CD1c-positive myeloid dendritic cell (primary cell): ENCODE measurements at regions not wholly inside any gene's neighbourhood (a gene's known extent, or its start where the extent isn't known, plus 50 kb on each side); places are given as distances from the start of the nearest gene placed in this dataset.

Experiments
- DNase-seq: peaks from one replicate; pipeline ENCODE4 v3.0.0-alpha.2; 2016; ENCODE audit errors: extremely low spot score

- no peak for DNase-seq
These were observed 560.3 kb upstream of the CHORDC1 start for GRCh38 chr11:90783111-90783510.

DNA sequence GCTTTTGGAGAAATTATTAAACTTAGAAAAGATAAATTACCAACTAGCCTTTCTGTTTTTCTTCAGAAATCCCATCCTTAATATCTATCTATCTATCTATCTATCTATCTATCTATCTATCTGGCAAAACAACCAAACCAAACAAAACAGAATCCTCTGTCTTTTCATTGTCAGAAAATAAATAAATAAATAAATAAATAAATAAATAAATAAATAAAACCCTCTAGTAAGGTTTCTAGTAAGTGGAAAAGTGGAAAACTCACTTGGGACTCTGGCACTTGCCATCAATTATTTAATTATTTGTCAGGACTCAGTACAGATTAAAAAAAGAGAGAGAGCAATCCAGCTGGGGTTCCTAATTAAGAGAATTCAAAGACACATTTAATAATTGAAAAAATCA, 556.2 kb upstream of the CHORDC1 start:
- no peak for DNase-seq

DNA sequence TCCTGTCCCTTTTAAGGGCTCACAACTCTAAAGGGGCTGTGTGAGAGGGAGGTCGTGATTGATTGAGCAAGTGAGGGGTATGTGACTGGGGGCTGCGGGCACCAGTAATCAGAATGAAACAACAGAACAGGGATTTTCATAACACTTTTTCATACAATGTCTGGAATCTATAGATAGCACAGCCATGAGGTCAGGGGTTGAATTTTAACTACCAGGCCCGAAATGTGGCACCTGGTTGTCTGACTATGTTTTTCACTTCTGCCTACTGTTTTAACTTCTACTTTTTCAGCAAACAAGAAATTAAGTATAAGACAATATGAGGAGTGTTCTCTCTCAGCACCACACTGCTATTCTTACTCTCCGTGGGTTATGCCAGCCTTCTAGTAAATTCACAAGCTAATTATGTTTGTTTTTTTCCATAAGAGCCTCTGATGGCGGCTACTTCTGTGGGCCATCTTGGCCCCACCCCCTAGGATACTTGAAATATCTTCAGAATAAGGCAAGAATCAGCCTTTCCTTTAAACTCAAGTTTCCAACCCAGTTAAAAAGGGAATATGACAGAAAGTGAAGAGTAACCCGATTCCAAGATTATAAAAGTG, 552.8 kb upstream of the CHORDC1 start:
- DNase-seq, result no peak

DNA sequence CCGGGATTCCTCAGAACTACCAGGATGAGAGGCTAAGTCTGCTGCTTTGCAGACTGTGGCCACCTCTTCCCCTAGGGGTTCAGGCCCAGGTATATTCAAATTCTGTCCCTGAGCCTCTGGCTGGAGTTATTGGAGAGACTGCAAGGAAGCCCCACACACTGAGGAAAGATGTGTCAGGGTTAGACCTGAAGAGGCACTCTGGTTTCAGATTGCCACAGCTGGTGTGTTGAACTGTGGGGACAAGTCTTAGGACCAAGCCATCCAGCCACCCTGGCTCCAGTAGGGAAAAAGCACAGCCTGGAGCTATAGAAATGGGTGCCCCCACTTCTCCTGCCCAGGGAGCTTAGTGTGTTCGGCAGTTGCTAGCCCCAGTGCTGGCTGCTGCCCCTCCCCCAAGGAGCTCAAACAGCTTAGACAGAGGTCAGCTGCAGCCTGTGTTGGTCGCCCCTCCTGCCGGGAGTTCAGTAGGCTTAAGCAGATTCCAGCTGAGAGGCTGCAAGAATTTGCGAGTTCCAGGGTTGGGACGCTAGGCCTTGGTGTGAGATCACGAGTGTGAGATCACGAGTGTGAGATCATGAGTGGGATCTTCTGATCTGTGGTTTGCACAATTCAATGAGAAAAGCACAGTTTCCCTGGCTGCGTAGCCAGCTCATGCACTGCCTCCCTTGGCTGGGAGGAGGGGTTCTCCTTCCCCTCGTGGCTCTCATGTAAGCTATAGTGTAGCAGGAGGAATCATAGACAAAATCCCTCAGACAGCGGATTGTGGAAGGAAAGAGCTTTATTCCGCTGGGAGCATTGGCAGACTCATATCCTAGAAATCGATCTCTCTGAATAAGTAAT, 552.1 kb upstream of the CHORDC1 start:
- DNase-seq, result no peak

DNA sequence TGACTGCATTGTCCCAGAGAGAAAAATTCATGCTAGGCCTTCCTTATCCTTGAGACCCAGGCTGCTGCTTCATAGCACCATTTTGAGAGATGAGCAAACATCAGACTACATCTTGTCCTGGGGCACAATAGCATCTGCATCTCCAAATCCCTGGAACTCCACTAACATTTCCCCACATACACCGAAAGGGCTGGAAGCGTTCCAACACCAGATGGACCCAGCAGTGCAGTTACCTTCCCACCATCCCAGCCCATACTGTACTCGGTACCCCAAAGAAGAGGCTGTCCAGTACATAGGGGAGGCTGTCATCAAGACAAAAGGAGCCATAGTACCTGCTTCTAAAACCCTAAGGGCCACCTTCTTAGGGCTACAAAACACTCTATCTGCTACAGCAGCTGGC, 547.2 kb upstream of the CHORDC1 start:
- no peak for DNase-seq

- no peak for DNase-seq
These were observed 543.3 kb upstream of the CHORDC1 start for GRCh38 chr11:90766121-90766520.

DNA sequence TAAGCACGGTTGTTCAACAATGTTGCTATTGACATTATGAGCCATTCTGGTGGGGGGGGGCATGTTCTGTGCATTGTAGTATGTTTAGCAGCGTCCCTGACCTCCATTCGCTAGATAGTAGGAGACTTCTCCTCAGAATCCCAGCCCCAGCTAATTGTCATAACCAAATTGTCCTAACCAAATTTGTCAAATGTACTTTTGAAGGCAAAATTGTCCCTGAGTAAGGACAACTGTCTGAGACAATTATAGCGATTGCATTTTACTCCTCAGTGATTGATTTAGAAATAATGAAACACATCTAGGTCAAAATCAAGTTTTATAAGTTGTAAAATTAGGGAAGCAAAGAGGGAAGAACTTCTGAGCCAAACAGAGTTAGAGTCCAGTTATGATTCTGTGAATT, 541.8 kb upstream of the CHORDC1 start:
- no peak for DNase-seq

DNA sequence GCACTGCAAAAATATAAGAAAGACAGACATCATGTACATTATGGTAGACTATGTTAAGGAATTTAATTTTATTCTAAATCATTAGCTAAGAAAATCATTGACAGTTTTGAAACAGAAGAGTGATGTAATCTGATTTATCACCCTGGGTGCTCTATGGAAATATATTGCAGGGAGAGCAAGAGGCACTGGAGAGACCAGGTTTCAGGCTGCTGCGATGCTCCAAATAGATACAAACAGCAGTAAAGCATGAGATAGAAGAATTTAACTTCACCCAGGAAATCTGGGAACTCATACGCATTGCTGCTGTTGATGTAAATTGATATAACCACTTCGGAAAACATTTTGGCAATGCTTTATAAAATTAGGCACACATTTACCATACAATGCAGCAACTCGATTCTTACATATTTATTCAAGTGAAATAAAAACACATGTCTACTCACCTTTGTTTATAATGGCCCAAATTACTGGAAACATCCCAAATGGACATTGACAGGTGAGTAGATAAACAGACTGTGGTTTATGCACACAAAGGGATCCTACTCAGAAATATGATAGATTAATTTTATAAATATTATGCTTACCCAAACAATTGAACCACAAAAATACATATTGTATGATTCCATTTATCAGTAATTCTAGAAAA, 535.1 kb upstream of the CHORDC1 start:
- DNase-seq, result no peak

- no peak for DNase-seq
These were observed 533.8 kb upstream of the CHORDC1 start for GRCh38 chr11:90756617-90757016.

DNA sequence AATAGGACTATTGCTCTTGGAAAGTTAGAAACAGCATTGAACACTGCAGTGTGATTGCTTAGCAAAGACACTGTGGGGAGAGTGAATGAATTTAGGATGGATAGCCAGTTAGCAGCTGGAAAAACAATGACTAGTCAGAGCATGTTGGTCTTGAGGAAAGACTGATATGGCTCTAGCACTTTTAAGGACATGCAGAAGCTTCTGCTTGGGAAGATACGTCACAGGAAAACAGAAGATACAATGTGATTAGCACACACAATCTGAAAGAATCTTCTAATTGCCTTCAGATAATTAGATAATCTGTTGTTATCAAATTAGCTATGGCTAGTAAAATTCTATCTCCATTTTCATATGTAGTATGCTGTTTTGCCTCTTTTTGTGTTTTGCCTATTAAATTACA, 530.7 kb upstream of the CHORDC1 start:
- DNase-seq, result no peak

GRCh38 chr11:90747057-90747456, 524.2 kb upstream of the CHORDC1 start:
- no peak for DNase-seq

- no peak for DNase-seq
These were observed 521.3 kb upstream of the CHORDC1 start for GRCh38 chr11:90744169-90744568.

GRCh38 chr11:90738799-90739198, 516.0 kb upstream of the CHORDC1 start:
- DNase-seq, result no peak

- no peak for DNase-seq
These were observed 514.7 kb upstream of the CHORDC1 start for GRCh38 chr11:90737444-90738050.

DNA sequence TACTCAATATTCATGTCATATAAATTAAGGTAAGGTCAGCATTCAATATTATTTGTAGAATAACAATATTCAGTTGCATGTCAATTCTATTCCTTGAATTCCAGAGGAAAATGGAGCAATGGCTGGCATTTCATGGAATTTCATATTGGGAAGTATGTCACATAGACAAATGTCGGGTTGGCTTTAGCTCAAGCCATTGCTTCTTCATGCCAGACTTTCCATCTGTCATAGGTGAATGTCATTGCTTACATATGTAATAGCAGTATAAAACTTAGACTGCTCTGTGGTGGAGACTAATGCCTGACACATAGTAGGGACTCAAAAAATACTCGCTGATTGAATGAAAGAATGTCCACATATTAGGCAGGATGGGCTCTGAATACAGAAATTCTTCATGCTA, 509.6 kb upstream of the CHORDC1 start:
- DNase-seq, result no peak

DNA sequence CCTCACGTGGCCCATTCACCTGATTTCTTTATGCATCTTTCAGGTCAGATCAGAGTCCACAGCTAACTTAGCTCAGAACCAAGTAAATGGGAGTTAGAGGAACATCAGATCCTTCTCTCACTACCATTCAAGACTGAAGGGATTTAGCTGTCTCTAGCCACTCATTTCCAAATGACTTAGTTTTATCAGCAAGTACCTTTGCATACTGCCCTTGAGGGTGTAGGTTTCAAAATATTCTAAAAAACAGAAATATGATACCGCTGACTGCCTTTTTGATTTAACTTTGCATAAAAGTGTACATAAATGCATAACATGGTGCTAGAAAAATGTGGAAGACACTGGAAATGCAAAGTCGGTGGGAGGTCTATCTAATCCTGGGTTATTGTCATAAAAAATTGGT, 500.6 kb upstream of the CHORDC1 start:
- DNase-seq, result no peak

DNA sequence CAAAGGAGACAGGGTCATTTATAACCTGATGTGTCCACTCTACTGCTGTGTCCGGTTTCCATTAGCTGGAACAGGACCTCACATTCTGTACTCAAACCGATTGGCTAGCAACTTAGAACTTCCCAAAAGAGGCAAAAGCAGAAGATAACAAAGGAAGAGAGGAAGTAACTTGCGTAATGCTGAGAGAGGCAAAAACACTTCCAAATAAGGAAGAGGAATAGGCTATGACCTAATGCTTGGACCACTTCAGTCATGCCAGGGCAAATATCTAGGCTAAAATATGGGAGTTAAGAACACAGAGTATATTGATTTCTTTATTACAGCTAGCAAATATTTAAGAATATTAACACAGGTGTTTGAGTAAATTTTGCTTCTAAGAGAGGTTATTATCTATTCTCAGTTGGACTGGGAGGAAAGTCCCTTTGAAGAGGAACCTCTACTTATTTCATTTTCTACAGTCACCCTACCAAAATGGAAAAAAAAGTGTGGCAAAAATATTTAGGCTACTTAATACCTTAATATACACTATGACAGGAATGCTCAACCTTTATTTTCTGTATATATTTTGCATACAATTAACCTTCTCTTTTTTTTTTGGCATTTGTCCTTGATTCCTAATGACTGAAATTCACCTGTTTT, 499.8 kb upstream of the CHORDC1 start:
- peak; percentile 66 for DNase-seq

DNA sequence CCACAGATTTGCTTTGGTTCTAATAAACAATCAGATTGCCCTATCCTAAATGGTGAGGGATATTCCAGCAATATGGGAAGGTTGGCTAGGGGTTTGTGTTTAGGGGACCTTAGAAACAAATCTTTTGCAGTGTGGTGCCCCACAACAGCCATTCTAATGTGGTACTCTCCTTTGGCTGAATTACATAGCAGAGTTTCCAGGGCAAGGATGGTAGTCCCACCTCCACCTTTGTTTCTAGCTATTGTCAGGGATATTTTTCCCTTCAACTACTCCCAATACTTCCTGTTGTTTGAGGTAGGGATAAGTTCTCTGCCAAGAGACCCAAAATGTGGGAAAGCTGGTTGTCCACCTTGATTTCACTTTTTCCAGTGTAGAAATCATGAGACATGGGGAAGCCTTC, 494.7 kb upstream of the CHORDC1 start:
- no peak for DNase-seq

DNA sequence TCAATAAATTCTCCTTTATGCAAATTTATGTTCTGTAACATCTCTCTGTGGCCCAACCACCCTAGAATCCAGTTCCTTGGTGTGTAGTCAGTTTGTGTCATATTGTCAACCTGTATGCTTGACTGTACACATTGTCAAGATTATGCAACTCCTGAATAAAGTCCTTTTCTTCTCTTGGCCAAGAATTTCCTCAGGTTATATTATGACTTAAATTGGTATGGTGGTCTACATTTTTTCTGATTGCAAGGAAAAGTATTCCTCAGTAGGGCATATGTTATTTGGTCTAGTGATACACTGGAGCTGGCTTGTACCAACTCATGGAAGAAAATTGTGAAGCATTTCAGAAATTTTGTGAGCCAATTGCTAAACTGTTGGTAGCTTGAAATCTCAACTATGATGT, 482.8 kb upstream of the CHORDC1 start:
- DNase-seq, result no peak

- DNase-seq, result no peak
These were observed 481.7 kb upstream of the CHORDC1 start for GRCh38 chr11:90704510-90704909.

GRCh38 chr11:90701716-90702115, 478.9 kb upstream of the CHORDC1 start:
- DNase-seq, result no peak

DNA sequence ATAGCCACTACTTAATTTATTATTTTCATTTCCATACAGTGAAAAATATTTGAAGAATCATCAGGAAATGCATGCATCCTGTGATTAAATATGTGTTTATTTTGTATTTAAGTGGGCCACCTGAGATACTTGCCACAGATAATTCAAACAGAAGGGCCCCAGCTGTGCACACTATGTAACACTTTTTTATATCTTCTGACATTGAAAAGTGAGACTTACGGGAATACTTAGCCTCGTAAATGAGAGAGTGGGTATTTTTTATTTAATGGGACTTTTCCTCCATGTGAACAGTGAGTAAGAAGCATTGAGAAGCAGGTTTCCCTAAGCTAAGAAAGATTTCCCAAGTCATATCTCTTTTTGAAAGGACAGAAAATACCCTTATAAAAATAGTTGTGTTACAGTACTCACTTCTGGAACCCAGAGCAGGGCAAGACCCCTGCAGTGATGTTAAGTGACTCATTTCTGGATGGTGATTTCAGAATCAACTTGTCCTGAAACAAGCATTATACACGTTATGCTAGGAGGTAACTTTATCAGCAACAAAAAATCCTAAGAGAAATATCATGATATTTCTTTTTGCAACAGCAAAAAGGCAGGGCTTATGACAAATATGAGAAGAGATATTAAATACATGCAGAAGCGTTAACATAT, 478.1 kb upstream of the CHORDC1 start:
- no peak for DNase-seq
